SH-SY5Y (cell line): ENCODE measurements at regions not wholly inside any gene's neighbourhood (a gene's known extent, or its start where the extent isn't known, plus 50 kb on each side); places are given as distances from the start of the nearest gene placed in this dataset.

ENCODE experiments used
- GATA2 ChIP-seq: IDR thresholded peaks from 2 replicates; pipeline ENCODE4 v1.6.1; 2011; ENCODE audit warnings: mild to moderate bottlenecking, low read depth, low read length
- GATA3 ChIP-seq: IDR thresholded peaks from 2 replicates; pipeline ENCODE4 v1.6.1; 2011; ENCODE audit warnings: low read depth, mild to moderate bottlenecking, low read length, moderate library complexity

DNA sequence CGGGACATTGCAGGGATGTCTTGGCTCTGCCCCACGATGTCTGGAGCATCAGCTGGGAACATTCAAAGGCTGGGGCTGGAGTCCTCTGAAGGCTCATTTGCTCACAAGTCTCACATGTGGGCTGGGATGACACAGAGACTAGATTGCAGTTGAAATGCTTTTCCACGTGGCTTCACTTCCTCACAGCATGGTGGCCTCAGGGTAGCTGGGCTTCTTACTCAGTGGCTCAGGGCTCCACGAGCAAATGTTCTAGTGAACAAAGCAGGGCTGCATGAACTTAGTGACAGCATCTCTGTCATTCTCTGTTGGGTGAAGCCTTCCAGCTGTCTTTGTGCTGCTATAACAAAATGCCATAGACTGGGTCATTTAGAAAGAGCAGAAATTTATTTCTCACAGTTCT is 247.0 kb upstream of the POU3F1 start:
- no peak for TF ChIP-seq GATA2
- TF ChIP-seq GATA3, result no peak
